H9 (cell line): ENCODE measurements at regions not wholly inside any gene's neighbourhood (a gene's known extent, or its start where the extent isn't known, plus 50 kb on each side); places are given as distances from the start of the nearest gene placed in this dataset.

Experiments used
- DNase-seq: peaks from one replicate; pipeline ENCODE4 v3.0.0-alpha.2; 2017
- H2AFZ ChIP-seq: one replicate; pipeline ENCODE4 v1.6.1; 2013; ENCODE audit warnings: mild to moderate bottlenecking, low read length, control low read depth, moderate library complexity
- H2AK5ac ChIP-seq: 2 replicates; pipeline ENCODE4 v1.6.1; 2013; ENCODE audit warnings: low read length, control low read depth, mixed read lengths; ENCODE audit not compliant: insufficient read length
- H2BK120ac ChIP-seq: one replicate; pipeline ENCODE4 v1.6.1; 2013; ENCODE audit warnings: low read depth, mild to moderate bottlenecking, low read length, control low read depth, inconsistent platforms; ENCODE audit not compliant: poor library complexity, severe bottlenecking
- H2BK12ac ChIP-seq: 2 replicates; pipeline ENCODE4 v1.6.1; 2013; ENCODE audit warnings: low read length, control low read depth, mixed read lengths, low read depth; ENCODE audit not compliant: insufficient read length
- H2BK15ac ChIP-seq: 2 replicates; pipeline ENCODE4 v1.6.1; 2013; ENCODE audit warnings: low read depth, low read length, control low read depth
- H2BK20ac ChIP-seq: one replicate; pipeline ENCODE4 v1.6.1; 2013; ENCODE audit warnings: low read depth, mild to moderate bottlenecking, low read length, control low read depth, inconsistent platforms; ENCODE audit not compliant: poor library complexity, severe bottlenecking
- H2BK5ac ChIP-seq: 2 replicates; pipeline ENCODE4 v1.6.1; 2013; ENCODE audit warnings: low read length, control low read depth, mixed read lengths; ENCODE audit not compliant: insufficient read length
- H3K14ac ChIP-seq: 2 replicates; pipeline ENCODE4 v1.6.1; 2013; ENCODE audit warnings: low read length, control low read depth; ENCODE audit not compliant: insufficient read depth
- H3K18ac ChIP-seq: 2 replicates; pipeline ENCODE4 v1.6.1; 2013; ENCODE audit warnings: low read depth, mild to moderate bottlenecking, mixed read lengths, low read length, control low read depth; ENCODE audit not compliant: insufficient read length
- H3K23ac ChIP-seq: 2 replicates; pipeline ENCODE4 v1.6.1; 2013; ENCODE audit warnings: low read length, control low read depth, mixed read lengths, low read depth; ENCODE audit not compliant: insufficient read length
- H3K23me2 ChIP-seq: 2 replicates; pipeline ENCODE4 v1.6.1; 2013; ENCODE audit warnings: low read depth, mild to moderate bottlenecking, mixed read lengths, low read length, control low read depth; ENCODE audit not compliant: insufficient read length, poor library complexity, severe bottlenecking
- H3K27ac ChIP-seq: 2 replicates; pipeline ENCODE4 v1.5.1; 2013; ENCODE audit warnings: low read length, control low read depth, mixed read lengths, low read depth; ENCODE audit not compliant: insufficient read length
- H3K27me3 ChIP-seq: 2 replicates; pipeline ENCODE4 v1.6.1; 2013; ENCODE audit warnings: low read length, control low read depth, inconsistent platforms; ENCODE audit not compliant: insufficient read depth
- H3K4ac ChIP-seq: 2 replicates; pipeline ENCODE4 v1.6.1; 2013; ENCODE audit warnings: low read depth, mild to moderate bottlenecking, control low read depth, inconsistent platforms, low read length, moderate library complexity
- H3K4me1 ChIP-seq: 2 replicates; pipeline ENCODE4 v1.6.1; 2013; ENCODE audit warnings: low read length, control low read depth, inconsistent platforms; ENCODE audit not compliant: insufficient read depth
- H3K4me2 ChIP-seq: 2 replicates; pipeline ENCODE4 v1.6.1; 2013; ENCODE audit warnings: low read length, control low read depth, mixed read lengths; ENCODE audit not compliant: insufficient read length, insufficient read depth
- H3K56ac ChIP-seq: 2 replicates; pipeline ENCODE4 v1.6.1; 2013; ENCODE audit warnings: low read depth, mild to moderate bottlenecking, mixed read lengths, low read length, control low read depth; ENCODE audit not compliant: insufficient read length
- H3K79me1 ChIP-seq: 2 replicates; pipeline ENCODE4 v1.6.1; 2013; ENCODE audit warnings: low read depth, mild to moderate bottlenecking, moderate library complexity, low read length, control low read depth, inconsistent platforms; ENCODE audit not compliant: insufficient read depth, poor library complexity, severe bottlenecking
- H3K79me2 ChIP-seq: 2 replicates; pipeline ENCODE4 v1.6.1; 2013; ENCODE audit warnings: low read length, control low read depth, inconsistent platforms; ENCODE audit not compliant: insufficient read depth
- H3K9ac ChIP-seq: 2 replicates; pipeline ENCODE4 v1.6.1; 2013; ENCODE audit warnings: low read length, control low read depth, mixed read lengths; ENCODE audit not compliant: insufficient read length; ENCODE audit errors: extremely low read depth
- H3K9me3 ChIP-seq: one replicate; pipeline ENCODE4 v1.6.1; 2013; ENCODE audit warnings: low read depth, low read length, inconsistent platforms; ENCODE audit not compliant: control insufficient read depth
- H3T11ph ChIP-seq: one replicate; pipeline ENCODE4 v1.6.1; 2013; ENCODE audit warnings: mild to moderate bottlenecking, low read length, control low read depth, inconsistent platforms
- H4K20me1 ChIP-seq: one replicate; pipeline ENCODE4 v1.6.1; 2013; ENCODE audit not compliant: control insufficient read depth, insufficient read length, insufficient read depth
- H4K5ac ChIP-seq: 2 replicates; pipeline ENCODE4 v1.6.1; 2013; ENCODE audit warnings: low read depth, mild to moderate bottlenecking, mixed read lengths, low read length, control low read depth; ENCODE audit not compliant: insufficient read length
- H4K8ac ChIP-seq: replicated peaks from 2 replicates; pipeline ENCODE4 v1.6.1; 2013; ENCODE audit warnings: low read length, control low read depth, mixed read lengths, low read depth; ENCODE audit not compliant: insufficient read length
- H4K91ac ChIP-seq: 2 replicates; pipeline ENCODE4 v1.6.1; 2013; ENCODE audit warnings: low read depth, mild to moderate bottlenecking, moderate library complexity, mixed read lengths, low read length, control low read depth; ENCODE audit not compliant: insufficient read length
- H3K27ac Mint-ChIP-seq, 3 experiments: 2 replicates in 2 of 3; 3 replicates in 1 of 3; pipeline ENCODE4 v1.8.0; 2020 to 2021; ENCODE audit warnings: mixed read lengths in 3 of 3, mild to moderate bottlenecking in 1 of 3, moderate library complexity in 1 of 3
- H3K27me3 Mint-ChIP-seq: 2 replicates; pipeline ENCODE4 v1.8.0; 2021; ENCODE audit warnings: low read depth, mild to moderate bottlenecking, moderate library complexity, mixed read lengths
- H3K36me3 Mint-ChIP-seq, 3 experiments: 2 replicates in 2 of 3; 3 replicates in 1 of 3; pipeline ENCODE4 v1.8.0; 2020 to 2021; ENCODE audit warnings: low read depth in 3 of 3, mixed read lengths in 3 of 3; ENCODE audit not compliant: insufficient read depth in 1 of 3
- H3K4me1 Mint-ChIP-seq, 2 experiments: 2 replicates each; pipeline ENCODE4 v1.8.0; 2020; ENCODE audit warnings: mixed read lengths in 2 of 2
- H3K4me3 Mint-ChIP-seq, 2 experiments: 2 replicates in 1 of 2; 3 replicates in 1 of 2; pipeline ENCODE4 v1.8.0; 2020 to 2021; ENCODE audit warnings: mild to moderate bottlenecking in 2 of 2, mixed read lengths in 2 of 2, moderate library complexity in 1 of 2
- H3K9me3 Mint-ChIP-seq, 2 experiments: 2 replicates in 1 of 2; 3 replicates in 1 of 2; pipeline ENCODE4 v1.8.0; 2020; ENCODE audit warnings: mild to moderate bottlenecking in 2 of 2, mixed read lengths in 2 of 2, moderate library complexity in 1 of 2
- WGBS: extraction: QIAGEN DNeasy Blood & Tissue Kit; methylation state at CpG from one replicate; pipeline ENCODE4 v1.1.7; 2013; ENCODE audit warnings: missing lambda C conversion rate, low lambda C conversion rate, mixed read lengths; ENCODE audit not compliant: insufficient read length; ENCODE audit errors: extremely low coverage; 5-methylcytosine and 5-hydroxymethylcytosine counted together
- TF ChIP-seq, protein P1 (sequence below): fragments of 200-600 bp; sonication (generic); conservative IDR thresholded peaks from 3 replicates; pipeline ENCODE4 v1.8.0; 2021; ENCODE audit warnings: antibody characterized with exemption, mild to moderate bottlenecking

DNA sequence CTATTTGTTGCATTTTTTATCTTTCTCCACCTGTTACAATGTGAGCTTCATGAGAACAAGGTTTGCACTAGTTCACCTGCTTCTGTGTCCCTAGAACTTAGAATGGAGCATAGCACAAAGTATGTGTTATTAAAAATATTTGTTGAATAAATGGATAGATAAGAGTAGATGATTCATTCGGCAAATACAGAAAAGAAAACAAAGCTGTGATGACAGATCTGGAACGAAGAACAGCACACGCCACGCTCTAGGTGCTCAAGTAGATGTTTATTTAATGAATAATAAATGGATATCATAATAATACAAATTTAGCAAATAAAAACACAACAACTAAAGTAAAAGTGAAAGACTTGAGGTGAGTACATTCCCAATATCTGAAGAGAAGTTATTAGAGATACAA, 273.1 kb downstream of the HAO1 start:
- Mint-ChIP-seq H3K27me3 (no peaks in the 10 kb centered on the region), H3K36me3 (no peaks in the 10 kb centered on the region; a peak in 1 of 7 replicates), H3K4me1 (peaks cover 9 to 10% of the 10 kb centered on the region in 2 experiments), H3K27ac (no peak overlapping the region), H3K4me3 (no peak overlapping the region), H3K9me3 (no peaks in the 10 kb centered on the region)
- H3T11ph ChIP-seq: no peak overlapping the region
- H2BK15ac ChIP-seq: no peak overlapping the region
- H2BK120ac ChIP-seq: no peak overlapping the region
- no peaks in the 10 kb centered on the region for H4K20me1 ChIP-seq
- H4K5ac ChIP-seq: no peak overlapping the region
- no peak overlapping the region for H4K8ac ChIP-seq
- H2BK5ac ChIP-seq: no peak overlapping the region
- no peak overlapping the region for H3K4me2 ChIP-seq
- H3K23ac ChIP-seq: no peak overlapping the region
- no peaks in the 10 kb centered on the region for H3K27me3 ChIP-seq
- H4K91ac ChIP-seq: no peak overlapping the region
- H3K27ac ChIP-seq: no peak overlapping the region
- WGBS: 100% methylated on average over 1 of the region's 4 CpGs
- H2BK20ac ChIP-seq: no peak overlapping the region
- H3K14ac ChIP-seq: no peak overlapping the region
- no peaks in the 10 kb centered on the region for H3K79me1 ChIP-seq
- no peak overlapping the region for H3K18ac ChIP-seq
- TF ChIP-seq, protein P1, sequence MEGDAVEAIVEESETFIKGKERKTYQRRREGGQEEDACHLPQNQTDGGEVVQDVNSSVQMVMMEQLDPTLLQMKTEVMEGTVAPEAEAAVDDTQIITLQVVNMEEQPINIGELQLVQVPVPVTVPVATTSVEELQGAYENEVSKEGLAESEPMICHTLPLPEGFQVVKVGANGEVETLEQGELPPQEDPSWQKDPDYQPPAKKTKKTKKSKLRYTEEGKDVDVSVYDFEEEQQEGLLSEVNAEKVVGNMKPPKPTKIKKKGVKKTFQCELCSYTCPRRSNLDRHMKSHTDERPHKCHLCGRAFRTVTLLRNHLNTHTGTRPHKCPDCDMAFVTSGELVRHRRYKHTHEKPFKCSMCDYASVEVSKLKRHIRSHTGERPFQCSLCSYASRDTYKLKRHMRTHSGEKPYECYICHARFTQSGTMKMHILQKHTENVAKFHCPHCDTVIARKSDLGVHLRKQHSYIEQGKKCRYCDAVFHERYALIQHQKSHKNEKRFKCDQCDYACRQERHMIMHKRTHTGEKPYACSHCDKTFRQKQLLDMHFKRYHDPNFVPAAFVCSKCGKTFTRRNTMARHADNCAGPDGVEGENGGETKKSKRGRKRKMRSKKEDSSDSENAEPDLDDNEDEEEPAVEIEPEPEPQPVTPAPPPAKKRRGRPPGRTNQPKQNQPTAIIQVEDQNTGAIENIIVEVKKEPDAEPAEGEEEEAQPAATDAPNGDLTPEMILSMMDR: no peak
- no peak overlapping the region for H3K56ac ChIP-seq
- no peaks in the 10 kb centered on the region for H3K4me1 ChIP-seq
- no peak overlapping the region for H2AK5ac ChIP-seq
- H3K79me2 ChIP-seq: no peaks in the 10 kb centered on the region
- no peaks in the 10 kb centered on the region for H3K23me2 ChIP-seq
- H2AFZ ChIP-seq: no peak overlapping the region
- H2BK12ac ChIP-seq: no peak overlapping the region
- H3K9ac ChIP-seq: no peak overlapping the region
- no peak for DNase-seq
- H3K9me3 ChIP-seq: no peaks in the 10 kb centered on the region
- no peak overlapping the region for H3K4ac ChIP-seq
